ENCODE measurements at regions not wholly inside any gene's neighbourhood (a gene's known extent, or its start where the extent isn't known, plus 50 kb on each side); places are given as distances from the start of the nearest gene placed in this dataset.

DNA sequence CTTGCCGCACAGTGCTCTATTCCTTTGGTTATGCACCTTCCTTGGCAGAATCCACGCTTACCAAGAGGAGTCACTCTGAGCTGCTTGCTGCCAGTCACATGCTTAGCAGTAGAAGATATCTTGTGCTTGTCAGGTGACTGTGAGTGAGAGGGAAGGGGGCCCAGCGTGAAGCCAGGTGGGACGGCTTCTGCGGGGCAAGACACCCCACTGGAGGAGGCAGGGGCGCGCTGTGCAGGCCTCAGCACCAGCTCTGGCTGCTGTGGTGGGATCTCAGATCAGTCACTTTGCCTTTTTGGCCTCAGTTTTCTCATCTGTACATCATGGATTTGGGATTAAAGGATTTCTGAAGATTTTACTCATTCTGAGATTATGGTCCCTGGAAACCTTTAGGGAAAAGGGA, 63.9 kb upstream of the B3GAT1 start:
- TF ChIP-seq HDGF (IDR thresholded peaks at IDR 0.05; ENCODE audit: borderline replicate concordance) = no peak
- TF ChIP-seq SP1 (IDR thresholded peaks at IDR 0.05) = no peak
- no peak for TF ChIP-seq NFRKB (IDR thresholded peaks at IDR 0.05)
- no peak for TF ChIP-seq TARDBP (IDR thresholded peaks at IDR 0.05)
- TF ChIP-seq ZNF384 (IDR thresholded peaks at IDR 0.05) = no peak
- no peak for TF ChIP-seq BHLHE40 (IDR thresholded peaks at IDR 0.05; ENCODE audit: borderline replicate concordance)
- TF ChIP-seq SUZ12 (IDR thresholded peaks at IDR 0.05) = no peak
- no peak for TF ChIP-seq L3MBTL2 (conservative IDR thresholded peaks at IDR 0.05)
- no peak for TF ChIP-seq FOXM1 (IDR thresholded peaks at IDR 0.05; ENCODE audit: borderline replicate concordance)
- no peak for TF ChIP-seq ELF4 (IDR thresholded peaks at IDR 0.05)
- TF ChIP-seq ARNT (IDR thresholded peaks at IDR 0.05) = no peak
- TF ChIP-seq FOXA1 (IDR thresholded peaks at IDR 0.05) = no peak
- TF ChIP-seq, protein P1, sequence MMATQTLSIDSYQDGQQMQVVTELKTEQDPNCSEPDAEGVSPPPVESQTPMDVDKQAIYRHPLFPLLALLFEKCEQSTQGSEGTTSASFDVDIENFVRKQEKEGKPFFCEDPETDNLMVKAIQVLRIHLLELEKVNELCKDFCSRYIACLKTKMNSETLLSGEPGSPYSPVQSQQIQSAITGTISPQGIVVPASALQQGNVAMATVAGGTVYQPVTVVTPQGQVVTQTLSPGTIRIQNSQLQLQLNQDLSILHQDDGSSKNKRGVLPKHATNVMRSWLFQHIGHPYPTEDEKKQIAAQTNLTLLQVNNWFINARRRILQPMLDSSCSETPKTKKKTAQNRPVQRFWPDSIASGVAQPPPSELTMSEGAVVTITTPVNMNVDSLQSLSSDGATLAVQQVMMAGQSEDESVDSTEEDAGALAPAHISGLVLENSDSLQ (IDR thresholded peaks at IDR 0.05) = no peak
- TF ChIP-seq LEF1 (IDR thresholded peaks at IDR 0.05; ENCODE audit: borderline replicate concordance) = no peak
